ENCODE measurements at regions not wholly inside any gene's neighbourhood (a gene's known extent, or its start where the extent isn't known, plus 50 kb on each side); places are given as distances from the start of the nearest gene placed in this dataset.

- ATAC-seq (peak; percentile 35; the same call in 1 of the 3 replicates), DNase-seq (ENCODE audit: low spot score) (no peak), FAIRE-seq (no peak)
- in situ Hi-C loops (cut with HindIII; ENCODE audit: extremely low pct_ligation_motif_present, low pct_unique_long_range_greater_than_20kb), result no loop called here
- TF ChIP-seq ZSCAN12 (CRISPR knock-in tag; IDR thresholded peaks at IDR 0.05) (no peak), MIER3 (CRISPR knock-in tag; IDR thresholded peaks at IDR 0.05; ENCODE audit: borderline replicate concordance) (no peak), TBX2 (CRISPR knock-in tag; IDR thresholded peaks at IDR 0.05; ENCODE audit: borderline replicate concordance) (no peak), RNF2 (conservative IDR thresholded peaks at IDR 0.05; ENCODE audit: low read depth) (no peak), TP53 (CRISPR knock-in tag; conservative IDR thresholded peaks at IDR 0.05) (no peak), PLRG1 (conservative IDR thresholded peaks at IDR 0.05) (no peak), GFI1 (CRISPR knock-in tag; IDR thresholded peaks at IDR 0.05; ENCODE audit: borderline replicate concordance) (no peak), ZNF441 (CRISPR knock-in tag; IDR thresholded peaks at IDR 0.05; ENCODE audit: borderline replicate concordance) (no peak), ZNF772 (CRISPR knock-in tag; IDR thresholded peaks at IDR 0.05) (no peak), SRSF1 (optimal IDR thresholded peaks at IDR 0.05; ENCODE audit: low read depth, low read length) (no peak), ARID4A (CRISPR knock-in tag; IDR thresholded peaks at IDR 0.05; ENCODE audit: borderline replicate concordance) (no peak), ZNF276 (CRISPR knock-in tag; IDR thresholded peaks at IDR 0.05; ENCODE audit: low read depth) (no peak), ZNF879 (CRISPR knock-in tag; IDR thresholded peaks at IDR 0.05) (no peak), ZNF557 (CRISPR knock-in tag; IDR thresholded peaks at IDR 0.05) (no peak), ZNF747 (CRISPR knock-in tag; IDR thresholded peaks at IDR 0.05; ENCODE audit: borderline replicate concordance) (no peak)
- TF ChIP-seq, protein P1, sequence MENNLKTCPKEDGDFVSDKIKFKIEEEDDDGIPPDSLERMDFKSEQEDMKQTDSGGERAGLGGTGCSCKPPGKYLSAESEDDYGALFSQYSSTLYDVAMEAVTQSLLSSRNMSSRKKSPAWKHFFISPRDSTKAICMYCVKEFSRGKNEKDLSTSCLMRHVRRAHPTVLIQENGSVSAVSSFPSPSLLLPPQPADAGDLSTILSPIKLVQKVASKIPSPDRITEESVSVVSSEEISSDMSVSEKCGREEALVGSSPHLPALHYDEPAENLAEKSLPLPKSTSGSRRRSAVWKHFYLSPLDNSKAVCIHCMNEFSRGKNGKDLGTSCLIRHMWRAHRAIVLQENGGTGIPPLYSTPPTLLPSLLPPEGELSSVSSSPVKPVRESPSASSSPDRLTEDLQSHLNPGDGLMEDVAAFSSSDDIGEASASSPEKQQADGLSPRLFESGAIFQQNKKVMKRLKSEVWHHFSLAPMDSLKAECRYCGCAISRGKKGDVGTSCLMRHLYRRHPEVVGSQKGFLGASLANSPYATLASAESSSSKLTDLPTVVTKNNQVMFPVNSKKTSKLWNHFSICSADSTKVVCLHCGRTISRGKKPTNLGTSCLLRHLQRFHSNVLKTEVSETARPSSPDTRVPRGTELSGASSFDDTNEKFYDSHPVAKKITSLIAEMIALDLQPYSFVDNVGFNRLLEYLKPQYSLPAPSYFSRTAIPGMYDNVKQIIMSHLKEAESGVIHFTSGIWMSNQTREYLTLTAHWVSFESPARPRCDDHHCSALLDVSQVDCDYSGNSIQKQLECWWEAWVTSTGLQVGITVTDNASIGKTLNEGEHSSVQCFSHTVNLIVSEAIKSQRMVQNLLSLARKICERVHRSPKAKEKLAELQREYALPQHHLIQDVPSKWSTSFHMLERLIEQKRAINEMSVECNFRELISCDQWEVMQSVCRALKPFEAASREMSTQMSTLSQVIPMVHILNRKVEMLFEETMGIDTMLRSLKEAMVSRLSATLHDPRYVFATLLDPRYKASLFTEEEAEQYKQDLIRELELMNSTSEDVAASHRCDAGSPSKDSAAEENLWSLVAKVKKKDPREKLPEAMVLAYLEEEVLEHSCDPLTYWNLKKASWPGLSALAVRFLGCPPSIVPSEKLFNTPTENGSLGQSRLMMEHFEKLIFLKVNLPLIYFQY (CRISPR knock-in tag; IDR thresholded peaks at IDR 0.05; ENCODE audit: borderline replicate concordance), result no peak
- no peaks in the 10 kb centered on the region for H3K9me3 ChIP-seq (ENCODE audit: low read length)
- H3K36me3 ChIP-seq (replicated peaks in 1 of 2; ENCODE audit: control insufficient read depth in 1 of 2, insufficient read depth in 2 of 2, low read length in 2 of 2), result no peaks in the 10 kb centered on the region
- BruUV-seq (replicated peaks), result no TSS peak
- no peaks in the 10 kb centered on the region for H3K27me3 ChIP-seq (ENCODE audit: control insufficient read depth in 1 of 2, insufficient read depth in 2 of 2, low read length in 2 of 2)
- no peak overlapping the region for H2AFZ ChIP-seq (ENCODE audit: low read length)
- peaks cover 21% of the 10 kb centered on the region for H3K4me1 ChIP-seq (ENCODE audit: insufficient read depth, low read length)
- no peak overlapping the region for H3K4me2 ChIP-seq (ENCODE audit: low read depth, low read length)
- POLR2A ChIA-PET, result no interaction called here
- H3K4me3 ChIP-seq (replicated peaks in 1 of 3; ENCODE audit: insufficient read depth in 1 of 3, low read depth in 2 of 3, low read length in 3 of 3), result no peak overlapping the region
- 60% methylated on average over 1 of the region's 1 CpG for WGBS (ENCODE audit: low lambda C conversion rate)
- CTCF ChIA-PET (ENCODE audit: low intra/inter-chr PET ratio, low total read pairs), result no interaction called here
- no peaks in the 10 kb centered on the region for H3K79me2 ChIP-seq (ENCODE audit: insufficient read depth, low read length)
- H4K20me1 ChIP-seq (ENCODE audit: insufficient read depth, low read length), result no peaks in the 10 kb centered on the region
- no peak overlapping the region for H3K9ac ChIP-seq (ENCODE audit: insufficient read depth, low read depth, low read length)
- intact Hi-C loops (cut with micrococcal nuclease; ENCODE audit: unreplicated experiment), result no loop called here
- H3K27ac ChIP-seq (ENCODE audit: extremely low read length, insufficient read depth, low read length), result no peak overlapping the region
Observed at GRCh38 chr10:64059884-64060283, 538.7 kb downstream of the REEP3 start.

All from HepG2 (cell line).